Stimulated activated CD4-positive, alpha-beta T cell treated with anti-CD3 and anti-CD28 coated beads, Interleukin-1b, Interleukin-23, amount 100 ng/mL, for 24 hours (primary cell): ENCODE measurements at regions not wholly inside any gene's neighbourhood (a gene's known extent, or its start where the extent isn't known, plus 50 kb on each side); places are given as distances from the start of the nearest gene placed in this dataset.

Source experiments
- DNase-seq, 4 experiments: peaks; one replicate each; pipeline ENCODE4 v3.0.0-alpha.2; 2020; ENCODE audit warnings: low read depth in 4 of 4, low spot score in 1 of 4

- no peak for DNase-seq
These were observed 514.8 kb upstream of the TENM3 start for GRCh38 chr4:181728305-181728966.

- no peak for DNase-seq
These were observed 511.3 kb upstream of the TENM3 start for GRCh38 chr4:181731900-181732299.

GRCh38 chr4:181737744-181738143 is 505.5 kb upstream of the TENM3 start:
- DNase-seq, result no peak

GRCh38 chr4:181739031-181739430 is 504.2 kb upstream of the TENM3 start:
- no peak for DNase-seq

GRCh38 chr4:181741513-181741912 is 501.7 kb upstream of the TENM3 start:
- DNase-seq, result no peak

- DNase-seq, result no peak
These were observed 497.1 kb upstream of the TENM3 start for GRCh38 chr4:181745933-181746625.

- no peak for DNase-seq
These were observed 494.6 kb upstream of the TENM3 start for GRCh38 chr4:181748581-181748980.

- no peak for DNase-seq
These were observed 490.7 kb upstream of the TENM3 start for GRCh38 chr4:181752516-181752915.

- no peak for DNase-seq
These were observed 490.0 kb upstream of the TENM3 start for GRCh38 chr4:181753207-181753606.

- no peak for DNase-seq
These were observed 487.4 kb upstream of the TENM3 start for GRCh38 chr4:181755846-181756245.

GRCh38 chr4:181756451-181757095 is 486.6 kb upstream of the TENM3 start:
- DNase-seq, result no peak

- DNase-seq, result no peak
These were observed 486.1 kb upstream of the TENM3 start for GRCh38 chr4:181757098-181757497.

- DNase-seq, result no peak
These were observed 485.1 kb upstream of the TENM3 start for GRCh38 chr4:181757910-181758660.

GRCh38 chr4:181760560-181760959 is 482.6 kb upstream of the TENM3 start:
- DNase-seq, result no peak

- DNase-seq, result no peak
These were observed 482.0 kb upstream of the TENM3 start for GRCh38 chr4:181761156-181761555.

GRCh38 chr4:181766061-181766548 is 477.1 kb upstream of the TENM3 start:
- DNase-seq, result no peak

GRCh38 chr4:181770971-181771370 is 472.2 kb upstream of the TENM3 start:
- DNase-seq, result no peak

GRCh38 chr4:181775298-181775697 is 467.9 kb upstream of the TENM3 start:
- no peak for DNase-seq

- no peak for DNase-seq
These were observed 466.7 kb upstream of the TENM3 start for GRCh38 chr4:181776264-181777054.

GRCh38 chr4:181777518-181777917 is 465.7 kb upstream of the TENM3 start:
- no peak for DNase-seq

- no peak for DNase-seq
These were observed 458.3 kb upstream of the TENM3 start for GRCh38 chr4:181784881-181785280.
